Loucy (cell line): ENCODE measurements at regions not wholly inside any gene's neighbourhood (a gene's known extent, or its start where the extent isn't known, plus 50 kb on each side); places are given as distances from the start of the nearest gene placed in this dataset.

ENCODE experiments used
- CTCF ChIP-seq: fragments of 200-600 bp; sonication (generic); conservative IDR thresholded peaks from 2 replicates; pipeline ENCODE4 v1.5.1; 2014; ENCODE audit warnings: mild to moderate bottlenecking, antibody characterized with exemption, low read length
- EZH2phosphoT487 ChIP-seq: fragments of 200-600 bp; IDR thresholded peaks from 2 replicates; pipeline ENCODE4 v1.6.1; 2018; ENCODE audit warnings: antibody characterized with exemption, mild to moderate bottlenecking, moderate library complexity, borderline replicate concordance

- TF ChIP-seq CTCF (no peak), EZH2phosphoT487 (no peak)
Measured at GRCh38 chr7:36005293-36005692, 147.8 kb upstream of the EEPD1 start.
